Kidney glomerular epithelial cell (primary cell): ENCODE measurements at regions not wholly inside any gene's neighbourhood (a gene's known extent, or its start where the extent isn't known, plus 50 kb on each side); places are given as distances from the start of the nearest gene placed in this dataset.
"Not testable (repeated sequence)": the region's sequence is repeated elsewhere in the genome, so short reads cannot be mapped to it uniquely, and the experiment has no call there.

Source experiments
- DNase-seq: peaks from one replicate; lab custom pipeline; 2025; lab: John Stamatoyannopoulos, UW

DNA sequence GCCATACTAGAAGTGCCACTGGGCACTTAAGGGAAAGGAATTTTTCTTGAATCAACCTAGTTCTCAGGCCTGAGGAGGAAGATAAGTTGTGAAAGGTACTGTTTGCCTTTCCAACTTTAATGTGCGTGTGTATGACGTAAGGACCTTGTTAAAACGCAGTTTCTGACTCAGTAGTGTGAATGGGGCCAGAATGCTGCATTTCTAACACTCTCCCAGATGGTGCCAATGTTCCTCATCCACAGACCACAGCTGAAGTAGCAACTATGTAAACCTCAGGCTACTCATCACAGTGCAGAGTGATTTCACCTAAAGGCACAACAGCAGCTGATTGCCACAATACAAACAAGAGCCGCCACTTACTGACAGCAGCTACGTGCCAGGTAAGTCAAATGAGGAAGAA, 103.6 kb downstream of the OTOL1 start:
- no peak for DNase-seq

DNA sequence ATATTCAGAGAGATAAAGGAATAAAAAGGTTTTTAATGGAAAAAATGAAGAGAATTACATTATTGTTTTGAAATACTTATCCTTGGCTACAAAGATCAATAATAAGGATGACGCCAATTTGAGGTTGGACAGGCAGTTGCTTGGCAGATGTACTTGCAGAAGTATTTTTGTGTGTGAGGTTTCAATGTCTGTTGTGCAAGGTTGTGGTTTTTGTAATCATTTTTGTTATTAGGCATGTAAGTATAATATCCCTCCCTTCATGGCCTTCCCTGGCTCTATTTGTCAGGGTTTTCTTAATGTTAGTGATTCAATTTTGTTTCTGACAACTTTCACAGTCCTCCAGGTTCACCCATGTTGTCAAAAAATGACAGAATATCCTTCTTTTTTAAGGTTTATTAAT, 105.9 kb downstream of the OTOL1 start:
- no peak for DNase-seq

DNA sequence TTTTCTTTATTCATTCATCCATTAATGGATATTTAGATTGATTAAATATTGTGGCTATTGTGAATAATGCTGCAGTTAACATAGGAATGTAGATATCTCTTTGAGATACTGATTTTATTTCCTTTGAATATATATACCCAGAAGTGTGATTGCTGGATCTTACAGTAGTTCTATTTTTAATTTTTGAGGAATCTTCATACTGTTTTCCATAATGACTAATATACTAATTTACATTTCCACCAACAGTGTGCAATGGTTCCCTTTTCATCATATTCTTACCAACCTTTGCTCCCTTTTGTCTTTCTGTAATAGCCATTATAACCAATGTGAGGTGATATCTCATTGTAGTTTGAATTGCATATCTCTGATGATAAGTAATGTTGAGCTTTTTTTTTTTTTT, 106.3 kb downstream of the OTOL1 start:
- DNase-seq: no peak

DNA sequence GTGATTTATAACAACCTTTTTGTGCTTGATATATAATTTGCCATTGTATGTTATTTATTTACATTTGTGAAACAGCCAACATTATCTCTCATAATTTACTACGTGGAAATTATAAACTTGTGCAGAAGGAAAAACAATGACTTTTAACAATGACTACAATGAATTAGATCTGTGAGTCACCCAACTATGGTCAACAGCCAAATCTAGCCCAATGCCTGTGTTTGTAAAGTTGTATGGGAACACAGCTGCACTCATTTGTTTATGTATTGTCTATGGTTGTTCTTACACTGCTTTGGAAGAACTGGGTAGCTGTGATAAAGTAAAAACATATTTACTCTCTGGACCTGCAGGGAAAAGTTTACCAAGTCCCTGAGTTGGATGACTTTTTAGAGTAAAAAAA, 110.4 kb downstream of the OTOL1 start:
- DNase-seq: no peak

DNA sequence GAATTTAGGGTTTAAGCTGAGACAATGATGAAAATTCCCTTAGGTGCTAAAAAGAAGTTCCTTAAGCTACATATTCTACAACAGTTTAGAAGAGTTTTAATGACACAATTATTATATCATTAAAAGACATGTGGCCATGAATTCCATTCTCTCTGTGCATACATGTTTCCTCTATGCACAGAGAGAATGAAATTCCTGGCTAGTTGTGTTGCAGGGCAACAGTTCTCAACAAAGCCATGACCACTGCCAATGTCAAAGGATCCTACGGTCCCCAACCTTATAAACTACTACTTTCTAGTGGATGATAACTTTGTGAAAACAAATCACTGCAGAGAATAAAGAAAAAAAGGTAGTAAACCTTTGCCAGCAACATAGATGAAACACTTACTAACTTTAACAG, 122.7 kb downstream of the OTOL1 start:
- DNase-seq: no peak

DNA sequence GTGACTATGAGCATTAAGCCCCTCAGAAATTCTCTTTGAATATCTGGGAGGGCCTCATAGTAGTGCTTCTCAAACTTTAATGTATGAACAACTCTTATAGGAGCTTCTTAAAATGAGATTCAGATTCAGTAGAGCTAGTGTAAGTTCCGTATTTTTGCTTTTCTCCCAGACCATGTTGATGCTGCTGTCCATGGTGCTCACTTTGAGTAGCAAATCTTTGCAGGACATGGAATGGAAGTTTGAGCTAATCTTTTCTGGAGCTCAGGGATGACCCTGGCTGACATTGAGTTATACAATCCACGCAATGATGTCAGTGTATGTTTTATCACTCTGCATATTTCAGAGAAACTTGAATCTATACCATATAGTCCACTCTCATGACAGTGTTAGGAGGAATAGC, 134.2 kb downstream of the OTOL1 start:
- DNase-seq: no peak

DNA sequence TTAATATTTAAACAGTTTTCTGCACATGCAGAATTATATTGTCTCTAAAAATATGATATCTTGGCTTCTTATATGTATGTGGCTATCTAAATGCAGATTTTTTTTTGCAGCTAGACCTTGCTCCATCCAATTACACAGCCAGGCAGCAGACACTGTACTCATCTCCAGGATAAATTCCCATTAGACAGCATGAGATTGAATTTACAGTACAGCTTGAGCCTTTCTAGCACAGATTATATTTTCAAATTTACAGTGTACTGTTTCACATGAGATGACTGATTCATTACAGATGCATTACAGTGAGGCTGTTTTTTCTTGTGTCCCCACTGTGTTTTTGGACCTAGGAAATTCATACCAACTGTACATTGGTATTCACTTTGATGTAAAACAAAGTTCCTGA, 134.9 kb downstream of the OTOL1 start:
- no peak for DNase-seq

DNA sequence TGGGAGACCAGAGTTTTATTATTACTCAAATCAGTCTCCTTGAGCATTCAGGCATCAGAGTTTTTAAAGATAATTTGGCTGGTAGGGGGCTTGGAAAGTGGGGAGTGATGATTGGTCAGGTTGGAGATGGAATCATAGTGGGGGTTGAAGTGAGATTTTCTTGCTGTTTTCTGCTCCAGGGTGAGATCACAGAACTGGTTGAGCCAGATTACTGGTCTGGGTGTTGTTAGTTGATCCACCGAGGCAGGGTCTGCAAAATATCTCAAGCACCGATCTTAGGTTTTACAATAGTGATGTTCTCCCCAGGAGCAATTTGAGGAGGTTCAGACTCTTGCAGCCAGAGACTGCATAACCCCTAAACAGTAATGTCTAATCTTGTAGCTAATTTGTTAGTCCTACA, 141.0 kb downstream of the OTOL1 start:
- DNase-seq: no peak

DNA sequence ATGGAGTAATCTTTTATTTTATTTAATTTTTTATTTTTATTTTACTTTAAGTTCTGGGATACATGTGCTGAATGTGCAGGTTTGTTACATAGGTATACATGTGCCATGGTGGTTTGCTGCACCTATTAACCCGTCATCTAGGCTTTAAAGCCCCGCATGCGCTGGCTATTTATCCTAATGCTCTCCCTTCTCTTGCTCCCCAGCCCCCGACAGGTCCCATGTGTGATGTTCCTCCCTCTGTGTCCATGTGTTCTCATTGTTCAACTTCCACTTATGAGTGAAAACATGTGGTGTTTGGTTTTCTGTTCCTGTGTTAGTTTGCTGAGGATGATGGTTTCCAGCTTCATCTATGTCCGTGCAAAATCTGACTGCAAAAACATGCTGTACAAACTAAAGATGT, 142.5 kb downstream of the OTOL1 start:
- not testable (repeated sequence) for DNase-seq

DNA sequence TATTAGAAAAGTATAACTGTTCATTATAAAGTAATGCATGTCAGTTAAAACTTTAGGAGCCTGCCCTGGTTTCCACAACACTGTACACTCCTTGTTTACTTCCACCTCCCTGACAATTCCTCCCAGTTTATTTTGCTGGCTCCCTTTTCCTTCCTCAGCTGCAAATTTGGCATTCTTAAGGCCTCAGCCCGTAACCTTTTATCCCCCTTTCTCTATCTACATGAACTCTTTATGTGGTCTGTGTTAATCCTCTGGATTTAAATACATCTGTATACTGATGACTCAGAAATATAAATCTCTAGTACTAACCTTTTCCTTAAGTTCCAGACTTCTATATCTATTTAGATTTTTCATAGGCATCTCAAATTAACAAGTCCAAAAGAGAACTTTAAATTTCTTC, 143.6 kb downstream of the OTOL1 start:
- no peak for DNase-seq

DNA sequence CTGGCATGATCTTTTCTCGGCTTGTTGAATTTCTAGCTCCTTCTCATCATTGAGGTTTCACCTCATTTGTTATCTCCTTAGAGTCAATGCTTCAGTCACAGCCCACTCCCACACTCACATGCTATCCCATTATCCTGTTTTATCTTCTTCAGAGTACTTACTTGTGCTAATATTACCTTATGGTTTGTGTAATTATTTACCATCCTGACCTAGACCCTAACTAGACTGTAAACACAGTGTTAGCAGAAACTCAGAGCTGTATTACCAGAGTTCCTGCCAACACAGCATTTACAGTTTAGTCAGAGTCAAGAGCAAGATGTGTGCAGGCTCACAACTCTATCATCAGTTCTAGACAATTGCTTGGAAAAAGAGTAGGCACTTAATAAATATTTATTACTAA, 144.7 kb downstream of the OTOL1 start:
- DNase-seq: no peak

DNA sequence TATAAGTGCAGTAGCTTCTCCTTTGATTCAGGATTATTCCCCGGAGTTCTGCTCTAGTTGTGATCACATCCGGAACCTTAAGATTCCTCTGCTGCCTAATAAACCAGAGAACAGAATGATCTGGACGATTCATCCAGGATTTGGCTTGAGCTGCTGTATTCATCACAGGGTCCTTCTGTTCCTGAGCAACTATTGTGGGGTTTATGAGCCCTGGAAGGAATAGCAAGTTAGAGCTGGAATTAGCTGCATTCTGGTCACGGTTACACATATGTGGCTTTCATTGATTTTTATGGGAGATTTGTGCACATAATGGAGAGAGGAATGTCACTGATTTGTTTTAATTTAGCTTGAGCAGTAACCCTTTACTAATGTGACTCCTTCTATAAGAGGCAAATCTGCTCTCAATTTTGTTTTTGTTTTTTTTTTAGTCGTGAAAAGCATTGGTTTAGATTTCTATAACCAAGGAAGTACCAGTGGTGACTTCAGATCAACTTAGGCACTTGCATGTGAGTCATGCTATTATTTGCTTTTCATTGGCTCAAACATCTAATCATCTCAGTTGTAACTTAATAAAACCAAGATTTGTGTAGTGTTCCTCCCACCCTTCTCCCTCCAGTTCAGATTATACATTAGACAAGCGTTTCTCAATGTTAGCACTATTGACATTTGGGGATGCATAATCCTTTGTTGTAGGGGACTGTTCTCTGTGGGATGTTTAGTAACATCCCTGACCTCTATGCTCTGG, 148.5 kb downstream of the OTOL1 start:
- no peak for DNase-seq

DNA sequence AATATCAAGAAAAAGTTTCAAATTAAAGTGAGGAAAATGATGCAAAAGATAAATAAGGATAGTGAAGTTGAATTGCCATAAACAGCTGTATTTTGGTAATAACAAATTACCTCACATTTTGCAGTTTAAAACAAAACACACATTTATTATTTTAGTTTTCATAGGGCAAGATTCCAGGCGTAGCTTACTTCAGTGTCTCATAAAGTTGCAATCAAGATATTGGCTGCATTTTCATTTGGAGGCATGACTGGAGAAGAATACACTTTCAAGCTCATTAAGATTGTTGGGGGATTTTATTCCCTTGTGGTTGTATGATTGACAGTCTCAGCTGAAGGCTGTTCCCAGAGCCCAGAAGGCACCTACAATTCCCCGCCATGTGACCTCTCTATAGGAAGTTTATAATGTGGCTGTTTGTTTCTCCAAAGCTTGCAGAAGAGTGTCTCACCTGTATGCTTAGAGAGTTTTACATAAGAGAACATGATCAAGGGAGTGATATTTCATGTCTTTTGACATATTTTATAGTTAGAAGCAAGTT, 151.4 kb downstream of the OTOL1 start:
- DNase-seq: no peak

DNA sequence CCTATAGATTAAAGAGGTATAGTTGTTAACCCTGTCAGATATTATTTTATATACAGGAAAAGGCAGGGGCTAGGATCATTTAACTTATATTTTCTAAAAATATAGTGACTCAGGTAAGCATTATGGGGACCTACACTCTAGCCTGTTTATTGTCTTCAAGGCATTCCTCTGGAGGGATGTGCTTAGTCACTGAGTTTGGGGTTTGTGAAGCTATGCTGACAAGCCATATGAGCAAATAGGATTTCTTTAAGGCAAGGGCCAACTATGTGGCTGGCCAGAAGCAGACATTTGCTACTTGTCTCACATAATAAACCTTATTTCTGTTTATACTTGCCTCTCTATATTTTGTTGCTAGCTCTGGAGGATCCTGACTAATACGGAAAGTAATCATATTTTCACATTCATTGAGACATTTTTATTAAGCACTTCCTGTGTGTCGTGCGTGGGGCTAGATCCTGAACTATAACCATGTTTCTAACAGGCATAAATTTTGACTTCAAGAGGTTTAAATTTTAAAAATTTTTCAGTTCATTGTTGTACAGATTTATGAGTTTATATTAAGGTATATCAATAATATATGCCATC, 153.4 kb downstream of the OTOL1 start:
- DNase-seq: no peak

DNA sequence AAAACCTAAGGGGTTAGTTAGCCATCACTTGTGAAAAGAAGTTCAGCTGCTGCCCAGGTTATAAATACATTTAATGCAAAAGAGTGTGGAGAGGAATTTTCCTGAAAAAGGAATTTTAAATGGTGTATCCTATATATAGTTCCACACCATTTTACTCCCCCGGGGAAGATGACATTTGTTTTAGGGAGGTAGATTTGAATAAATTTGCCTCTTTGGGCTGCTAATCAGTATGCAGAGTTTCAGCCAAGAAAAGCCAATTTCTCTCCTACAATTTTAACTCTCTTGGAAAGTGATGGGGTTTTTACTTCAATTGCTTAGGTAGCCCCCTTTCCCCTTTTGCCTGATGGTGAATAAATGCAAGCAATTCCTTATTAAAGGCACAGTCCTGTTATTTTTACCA, 161.2 kb downstream of the OTOL1 start:
- no peak for DNase-seq

DNA sequence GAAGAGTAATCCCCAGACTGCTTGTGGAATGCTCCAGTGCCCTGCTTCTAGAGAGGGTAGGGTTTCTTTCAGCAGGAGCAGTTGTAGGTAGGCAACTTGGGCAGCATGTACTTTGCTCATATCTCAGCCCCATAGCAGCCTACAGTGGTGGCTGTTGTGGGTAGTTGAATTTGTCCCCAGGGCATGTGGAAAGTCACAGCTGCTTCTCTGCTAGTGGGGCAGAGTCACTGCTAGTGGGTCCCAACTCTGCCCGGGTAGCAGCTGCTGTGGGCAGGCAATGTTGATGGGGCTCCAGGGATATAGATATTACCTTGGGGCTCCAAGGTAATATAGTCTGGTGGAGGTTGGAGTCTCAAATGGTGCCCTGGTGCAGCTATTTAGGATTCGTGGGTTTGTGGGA, 174.5 kb downstream of the OTOL1 start:
- no peak for DNase-seq

DNA sequence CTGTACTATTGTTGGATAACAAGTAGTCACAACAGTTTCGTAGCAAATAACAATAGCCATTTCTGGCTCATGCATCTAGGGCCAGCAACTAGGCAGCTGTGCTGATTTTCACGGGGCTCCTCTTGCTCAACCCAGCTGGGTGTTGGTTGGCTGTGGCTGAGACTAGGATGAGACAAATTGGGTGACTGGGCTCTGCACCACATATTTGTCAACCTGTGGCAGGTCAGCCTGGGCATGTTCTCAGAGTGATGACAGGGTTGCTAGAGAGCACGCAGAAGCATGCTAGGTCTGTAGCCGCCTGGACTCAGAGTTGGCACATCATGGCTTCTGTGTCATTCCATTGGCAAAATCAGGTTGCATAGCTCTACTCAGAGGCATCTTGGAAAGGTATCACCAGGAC, 175.9 kb downstream of the OTOL1 start:
- no peak for DNase-seq

DNA sequence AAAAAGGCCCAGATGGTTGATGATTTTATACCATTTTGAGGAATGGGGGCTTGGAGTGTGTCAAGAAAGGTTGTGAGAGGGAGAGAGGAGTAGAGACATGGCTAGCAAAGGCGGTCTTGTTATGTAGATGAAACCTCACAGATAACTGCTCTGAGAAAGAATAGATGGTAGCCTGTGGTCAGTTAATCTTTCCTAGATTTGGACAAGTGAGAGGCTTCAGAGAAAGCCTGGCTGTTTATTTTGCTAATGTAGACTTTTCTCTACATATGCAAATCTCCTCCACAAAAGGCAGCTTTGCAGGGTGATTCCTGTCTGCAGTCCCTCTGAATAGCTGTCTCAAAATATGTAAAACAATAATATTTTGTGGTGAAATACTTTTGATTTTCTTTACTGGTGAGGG, 177.3 kb downstream of the OTOL1 start:
- no peak for DNase-seq

DNA sequence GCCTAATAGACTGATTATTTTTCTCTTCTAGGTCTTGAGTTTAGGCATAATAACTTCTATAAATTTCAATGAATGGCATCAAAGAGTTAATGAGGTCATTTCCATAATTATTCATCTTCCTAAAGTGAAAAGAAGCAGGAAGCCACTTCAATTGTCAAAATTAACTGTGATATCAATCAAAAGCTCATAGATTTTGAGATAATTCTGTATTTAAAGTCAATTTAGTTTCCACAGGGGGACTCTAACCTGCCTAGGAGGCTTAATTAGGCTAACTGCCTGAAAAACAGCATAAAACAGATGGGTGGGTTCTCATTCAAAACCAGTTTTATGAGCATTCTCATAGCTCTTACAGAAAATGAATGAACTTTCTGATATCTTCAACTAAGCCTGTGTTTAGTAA, 177.8 kb downstream of the OTOL1 start:
- no peak for DNase-seq

DNA sequence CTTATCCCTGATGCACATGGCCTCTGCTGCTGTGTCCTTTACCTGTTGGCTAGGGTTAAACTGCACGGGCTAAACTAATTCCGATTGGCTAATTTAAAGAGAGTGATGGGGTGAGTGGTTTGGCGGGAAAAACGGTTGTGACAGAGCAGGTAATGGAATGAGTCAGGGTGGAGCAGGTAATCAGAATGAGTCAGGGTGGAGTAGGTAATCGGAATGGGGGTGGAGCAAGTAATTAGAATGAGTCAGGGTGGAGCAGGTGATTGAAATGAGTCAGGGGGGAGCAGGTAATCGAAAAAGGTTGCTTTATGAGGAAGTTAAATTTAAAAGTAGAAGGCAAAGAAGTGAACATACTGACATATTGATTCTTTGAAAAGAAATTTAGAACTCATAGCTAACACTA, 185.2 kb downstream of the OTOL1 start:
- not testable (repeated sequence) for DNase-seq

DNA sequence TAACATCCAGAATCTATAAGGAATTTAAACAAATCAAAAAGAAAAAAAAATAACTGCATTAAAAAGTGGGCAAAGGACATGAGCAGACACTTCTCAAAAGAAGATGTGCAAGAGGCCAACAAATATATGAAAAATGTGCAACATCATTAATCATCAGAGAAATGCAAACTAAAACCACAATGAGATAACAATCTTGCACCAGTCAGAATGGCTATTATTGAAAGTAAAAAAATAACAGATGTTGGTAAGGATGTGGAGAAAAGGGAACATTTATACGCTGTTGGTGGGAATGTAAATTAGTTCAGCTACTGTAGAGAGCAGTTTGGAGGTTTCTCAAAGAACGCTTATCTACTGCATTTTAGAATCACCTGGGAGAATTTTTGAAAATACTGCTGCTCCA, 186.1 kb downstream of the OTOL1 start:
- DNase-seq: no peak

DNA sequence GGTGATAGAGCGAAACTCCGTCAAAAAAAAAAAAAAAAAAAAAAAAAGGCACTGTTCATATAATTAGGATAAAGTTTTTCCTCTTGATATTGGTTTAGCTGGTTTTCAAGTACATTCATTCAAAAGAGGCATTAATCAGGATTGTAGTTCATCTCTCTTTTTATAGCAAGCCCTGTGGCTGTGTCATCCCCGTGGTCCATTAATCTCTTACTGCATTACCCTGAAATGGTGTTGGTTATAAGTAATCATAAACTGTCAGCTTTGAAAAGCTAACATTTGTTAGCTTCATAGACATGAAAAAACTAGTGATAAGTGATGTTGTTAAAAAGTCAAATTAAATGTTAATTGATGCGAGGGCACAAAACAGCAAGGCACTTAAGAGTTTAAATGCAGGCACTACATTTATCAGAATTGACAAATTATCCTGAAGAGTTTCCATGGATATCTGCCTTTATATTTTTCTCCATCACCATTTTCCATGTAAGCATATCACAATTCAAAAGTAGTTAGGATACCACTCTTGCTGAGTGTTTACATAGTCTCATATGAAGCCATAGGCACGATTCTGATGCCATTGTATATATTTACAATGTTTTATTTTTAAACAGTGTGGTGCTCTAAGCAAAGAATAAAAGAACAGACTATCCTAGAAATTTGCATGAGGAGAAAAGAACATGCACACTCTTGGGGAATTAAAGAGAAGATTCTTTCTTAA, 193.1 kb downstream of the OTOL1 start:
- no peak for DNase-seq

DNA sequence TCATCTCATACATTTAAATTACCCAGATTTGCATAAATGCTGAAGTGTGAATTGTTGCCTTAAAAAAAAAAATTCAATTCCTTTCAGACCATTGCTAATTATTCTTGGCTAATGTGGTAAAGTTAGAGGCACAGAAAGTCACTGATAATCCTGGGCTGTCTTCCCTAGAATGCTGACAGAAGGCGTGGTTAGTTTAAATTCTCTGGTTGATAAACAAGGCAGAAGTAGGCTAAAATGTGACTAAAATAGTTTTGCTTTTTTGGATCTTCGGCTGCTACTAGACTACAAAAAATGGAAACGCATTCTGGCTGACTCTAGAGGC, 193.7 kb downstream of the OTOL1 start:
- no peak for DNase-seq

DNA sequence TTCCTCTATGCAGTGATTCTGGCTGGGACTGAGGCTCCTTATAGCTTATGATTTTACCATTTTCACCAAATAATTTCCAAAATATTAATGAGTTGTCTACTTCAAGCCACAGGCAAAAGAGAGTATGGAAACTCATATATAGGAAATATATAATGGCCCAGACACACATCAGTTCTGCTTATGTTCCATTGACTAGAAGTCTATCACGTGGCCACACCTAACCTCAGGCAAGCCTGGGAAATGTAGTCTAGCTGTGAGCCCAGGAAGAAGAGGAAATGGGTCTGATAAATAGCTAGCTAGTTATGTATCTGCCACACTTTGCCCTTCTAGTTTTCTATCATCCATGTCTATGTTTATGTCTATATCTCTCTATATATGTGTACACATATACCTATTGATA, 195.1 kb downstream of the OTOL1 start:
- no peak for DNase-seq
